HG02973 (cell line): ENCODE measurements at regions not wholly inside any gene's neighbourhood (a gene's known extent, or its start where the extent isn't known, plus 50 kb on each side); places are given as distances from the start of the nearest gene placed in this dataset.

ENCODE experiments used
- ATAC-seq: cut with Tn5 transposase; IDR thresholded peaks from one replicate; pipeline ENCODE4 v1.9.1; 2021; ENCODE audit warnings: moderate library complexity; ENCODE audit not compliant: unreplicated experiment

- ATAC-seq = no peak
Observed at GRCh38 chr17:12521416-12521815, 144.3 kb upstream of the MYOCD start.

GRCh38 chr17:12522336-12522735, 143.4 kb upstream of the MYOCD start:
- no peak for ATAC-seq

GRCh38 chr17:12522743-12523183, 142.9 kb upstream of the MYOCD start:
- ATAC-seq = no peak

GRCh38 chr17:12523244-12523643, 142.4 kb upstream of the MYOCD start:
- no peak for ATAC-seq

GRCh38 chr17:12528036-12528435, 137.7 kb upstream of the MYOCD start:
- no peak for ATAC-seq

GRCh38 chr17:12530161-12530560, 135.5 kb upstream of the MYOCD start:
- no peak for ATAC-seq

GRCh38 chr17:12536021-12536420, 129.7 kb upstream of the MYOCD start:
- ATAC-seq = no peak

- ATAC-seq = no peak
Observed at GRCh38 chr17:12536472-12536871, 129.2 kb upstream of the MYOCD start.

GRCh38 chr17:12537436-12537835, 128.3 kb upstream of the MYOCD start:
- no peak for ATAC-seq

GRCh38 chr17:12538003-12538402, 127.7 kb upstream of the MYOCD start:
- ATAC-seq = no peak

- peak; percentile 62 for ATAC-seq
Observed at GRCh38 chr17:12545877-12546513, 119.7 kb upstream of the MYOCD start.

- ATAC-seq = no peak
Observed at GRCh38 chr17:12546983-12547382, 118.7 kb upstream of the MYOCD start.

GRCh38 chr17:12547831-12548230, 117.9 kb upstream of the MYOCD start:
- no peak for ATAC-seq

- ATAC-seq = no peak
Observed at GRCh38 chr17:12548558-12548957, 117.1 kb upstream of the MYOCD start.

- no peak for ATAC-seq
Observed at GRCh38 chr17:12549499-12550041, 116.1 kb upstream of the MYOCD start.

- ATAC-seq = no peak
Observed at GRCh38 chr17:12553625-12554024, 112.1 kb upstream of the MYOCD start.

- no peak for ATAC-seq
Observed at GRCh38 chr17:12554251-12554650, 111.4 kb upstream of the MYOCD start.

GRCh38 chr17:12566291-12566690, 99.4 kb upstream of the MYOCD start:
- ATAC-seq = no peak

GRCh38 chr17:12567077-12568053, 98.3 kb upstream of the MYOCD start:
- ATAC-seq = no peak

GRCh38 chr17:12568358-12569251, 97.1 kb upstream of the MYOCD start:
- ATAC-seq = no peak

GRCh38 chr17:12571606-12572005, 94.1 kb upstream of the MYOCD start:
- ATAC-seq = no peak
